Testis (tissue), 2 donors: ENCODE measurements at regions not wholly inside any gene's neighbourhood (a gene's known extent, or its start where the extent isn't known, plus 50 kb on each side); places are given as distances from the start of the nearest gene placed in this dataset.

Experiments
- CTCF ChIP-seq, 3 experiments: fragments of 450-650 bp in 2 of 3; fragments of 200-600 bp in 1 of 3; sonication (generic) in 1 of 3; IDR thresholded peaks; one replicate each; pipeline ENCODE4 v1.5.1; 2016 to 2019; ENCODE audit warnings: antibody characterized with exemption in 3 of 3, mild to moderate bottlenecking in 2 of 3, moderate library complexity in 1 of 3
- POLR2A ChIP-seq: fragments of 450-650 bp; IDR thresholded peaks from one replicate; pipeline ENCODE4 v1.6.1; 2017; ENCODE audit warnings: antibody characterized with exemption, mild to moderate bottlenecking, moderate library complexity

GRCh38 chr14:97379091-97379531, 581.9 kb downstream of the VRK1 start:
- no peak for TF ChIP-seq CTCF (IDR thresholded peaks at IDR 0.05)
- TF ChIP-seq POLR2A, result no peak
